ENCODE measurements at regions not wholly inside any gene's neighbourhood (a gene's known extent, or its start where the extent isn't known, plus 50 kb on each side); places are given as distances from the start of the nearest gene placed in this dataset.
"Not testable (repeated sequence)": the region's sequence is repeated elsewhere in the genome, so short reads cannot be mapped to it uniquely, and the experiment has no call there.

- not testable (repeated sequence) for H3K4me3 ChIP-seq; H3K4me2 ChIP-seq; H3K27ac Mint-ChIP-seq; H3K36me3 Mint-ChIP-seq (ENCODE audit: low read depth); DNase-seq (ENCODE audit: low spot score); H2AFZ ChIP-seq; H3K79me2 ChIP-seq (replicated peaks; ENCODE audit: insufficient read depth); H4K20me1 ChIP-seq (replicated peaks; ENCODE audit: insufficient read depth); H3K27me3 ChIP-seq (ENCODE audit: insufficient read depth); H3K4me1 Mint-ChIP-seq; H3K4me1 ChIP-seq (ENCODE audit: insufficient read depth); H3K27ac ChIP-seq (ENCODE audit: low read depth); H3K9me3 Mint-ChIP-seq; H3K9me2 ChIP-seq (ENCODE audit: insufficient read depth); H3K36me3 ChIP-seq (ENCODE audit: insufficient read depth); H3K4me3 Mint-ChIP-seq; ATAC-seq; H3K27me3 Mint-ChIP-seq (ENCODE audit: insufficient read depth, low read depth, poor library complexity); H3F3A ChIP-seq (replicated peaks; ENCODE audit: low read depth)
Measured at GRCh38 chr15:21026848-21027247, 160.7 kb upstream of the POTEB2 start.

- not testable (repeated sequence) for H3K36me3 ChIP-seq (ENCODE audit: insufficient read depth); ATAC-seq; H3K27me3 ChIP-seq (ENCODE audit: insufficient read depth); H3K27ac Mint-ChIP-seq; DNase-seq (ENCODE audit: low spot score); H4K20me1 ChIP-seq (replicated peaks; ENCODE audit: insufficient read depth); H3K4me1 ChIP-seq (ENCODE audit: insufficient read depth); H3K9me2 ChIP-seq (ENCODE audit: insufficient read depth); H2AFZ ChIP-seq; H3K4me2 ChIP-seq; H3K4me3 ChIP-seq; H3K27ac ChIP-seq (ENCODE audit: low read depth); H3K27me3 Mint-ChIP-seq (ENCODE audit: insufficient read depth, low read depth, poor library complexity); H3K9me3 Mint-ChIP-seq; H3K36me3 Mint-ChIP-seq (ENCODE audit: low read depth); H3K4me1 Mint-ChIP-seq; H3K79me2 ChIP-seq (replicated peaks; ENCODE audit: insufficient read depth); H3F3A ChIP-seq (replicated peaks; ENCODE audit: low read depth); H3K4me3 Mint-ChIP-seq
Measured at GRCh38 chr15:21024235-21024987, 158.3 kb upstream of the POTEB2 start.

GRCh38 chr15:21018176-21018575, 152.1 kb upstream of the POTEB2 start:
- H3K4me3 ChIP-seq; H3K27ac Mint-ChIP-seq; H3K36me3 ChIP-seq (ENCODE audit: insufficient read depth); H3K27me3 ChIP-seq (ENCODE audit: insufficient read depth); H3K79me2 ChIP-seq (replicated peaks; ENCODE audit: insufficient read depth); H3K27me3 Mint-ChIP-seq (ENCODE audit: insufficient read depth, low read depth, poor library complexity); H4K20me1 ChIP-seq (replicated peaks; ENCODE audit: insufficient read depth); H3F3A ChIP-seq (replicated peaks; ENCODE audit: low read depth); H3K4me1 Mint-ChIP-seq; H3K36me3 Mint-ChIP-seq (ENCODE audit: low read depth); H3K4me2 ChIP-seq; H3K9me3 Mint-ChIP-seq; H3K4me1 ChIP-seq (ENCODE audit: insufficient read depth); H3K27ac ChIP-seq (ENCODE audit: low read depth); H3K4me3 Mint-ChIP-seq; H3K9me2 ChIP-seq (ENCODE audit: insufficient read depth); H2AFZ ChIP-seq; DNase-seq (ENCODE audit: low spot score); ATAC-seq: not testable (repeated sequence)

GRCh38 chr15:21017326-21017725, 151.2 kb upstream of the POTEB2 start:
- not testable (repeated sequence) for H3K4me3 ChIP-seq; H3K27me3 Mint-ChIP-seq (ENCODE audit: insufficient read depth, low read depth, poor library complexity); H3F3A ChIP-seq (replicated peaks; ENCODE audit: low read depth); DNase-seq (ENCODE audit: low spot score); H3K4me3 Mint-ChIP-seq; H3K79me2 ChIP-seq (replicated peaks; ENCODE audit: insufficient read depth); H3K9me3 Mint-ChIP-seq; H3K9me2 ChIP-seq (ENCODE audit: insufficient read depth); H3K4me1 Mint-ChIP-seq; H3K27me3 ChIP-seq (ENCODE audit: insufficient read depth); H3K4me2 ChIP-seq; H3K36me3 ChIP-seq (ENCODE audit: insufficient read depth); H3K4me1 ChIP-seq (ENCODE audit: insufficient read depth); H2AFZ ChIP-seq; ATAC-seq; H3K36me3 Mint-ChIP-seq (ENCODE audit: low read depth); H3K27ac Mint-ChIP-seq; H3K27ac ChIP-seq (ENCODE audit: low read depth); H4K20me1 ChIP-seq (replicated peaks; ENCODE audit: insufficient read depth)

GRCh38 chr15:21016589-21016988, 150.5 kb upstream of the POTEB2 start:
- H3K36me3 Mint-ChIP-seq (ENCODE audit: low read depth); H2AFZ ChIP-seq; H3K27me3 ChIP-seq (ENCODE audit: insufficient read depth); H3K4me3 ChIP-seq; H3K9me2 ChIP-seq (ENCODE audit: insufficient read depth); H3K27ac ChIP-seq (ENCODE audit: low read depth); H3K4me1 Mint-ChIP-seq; H3K36me3 ChIP-seq (ENCODE audit: insufficient read depth); H3F3A ChIP-seq (replicated peaks; ENCODE audit: low read depth); DNase-seq (ENCODE audit: low spot score); H3K27ac Mint-ChIP-seq; H4K20me1 ChIP-seq (replicated peaks; ENCODE audit: insufficient read depth); H3K27me3 Mint-ChIP-seq (ENCODE audit: insufficient read depth, low read depth, poor library complexity); ATAC-seq; H3K9me3 Mint-ChIP-seq; H3K4me1 ChIP-seq (ENCODE audit: insufficient read depth); H3K4me3 Mint-ChIP-seq; H3K79me2 ChIP-seq (replicated peaks; ENCODE audit: insufficient read depth); H3K4me2 ChIP-seq: not testable (repeated sequence)

GRCh38 chr15:21015171-21015570, 149.1 kb upstream of the POTEB2 start:
- H3K4me1 ChIP-seq (ENCODE audit: insufficient read depth); H3K4me2 ChIP-seq; H3K36me3 Mint-ChIP-seq (ENCODE audit: low read depth); H2AFZ ChIP-seq; H3K4me3 ChIP-seq; ATAC-seq; H3K27ac Mint-ChIP-seq; H3K4me3 Mint-ChIP-seq; H3K36me3 ChIP-seq (ENCODE audit: insufficient read depth); H3K27ac ChIP-seq (ENCODE audit: low read depth); H3K27me3 ChIP-seq (ENCODE audit: insufficient read depth); H3K9me3 Mint-ChIP-seq; H3K27me3 Mint-ChIP-seq (ENCODE audit: insufficient read depth, low read depth, poor library complexity); H3K4me1 Mint-ChIP-seq; DNase-seq (ENCODE audit: low spot score); H3K9me2 ChIP-seq (ENCODE audit: insufficient read depth); H3F3A ChIP-seq (replicated peaks; ENCODE audit: low read depth); H3K79me2 ChIP-seq (replicated peaks; ENCODE audit: insufficient read depth); H4K20me1 ChIP-seq (replicated peaks; ENCODE audit: insufficient read depth): not testable (repeated sequence)

- not testable (repeated sequence) for H3K36me3 Mint-ChIP-seq (ENCODE audit: low read depth); ATAC-seq; H3K4me3 ChIP-seq; H3K36me3 ChIP-seq (ENCODE audit: insufficient read depth); H3K4me1 Mint-ChIP-seq; H3K4me2 ChIP-seq; DNase-seq (ENCODE audit: low spot score); H3K4me1 ChIP-seq (ENCODE audit: insufficient read depth); H3K27ac ChIP-seq (ENCODE audit: low read depth); H2AFZ ChIP-seq; H3K27ac Mint-ChIP-seq; H3K27me3 Mint-ChIP-seq (ENCODE audit: insufficient read depth, low read depth, poor library complexity); H3K27me3 ChIP-seq (ENCODE audit: insufficient read depth); H3K79me2 ChIP-seq (replicated peaks; ENCODE audit: insufficient read depth); H3K4me3 Mint-ChIP-seq; H4K20me1 ChIP-seq (replicated peaks; ENCODE audit: insufficient read depth); H3K9me3 Mint-ChIP-seq; H3F3A ChIP-seq (replicated peaks; ENCODE audit: low read depth); H3K9me2 ChIP-seq (ENCODE audit: insufficient read depth)
Measured at GRCh38 chr15:21013308-21013707, 147.2 kb upstream of the POTEB2 start.

All from GM23338 (cell line).